ENCODE measurements at regions not wholly inside any gene's neighbourhood (a gene's known extent, or its start where the extent isn't known, plus 50 kb on each side); places are given as distances from the start of the nearest gene placed in this dataset.

DNA sequence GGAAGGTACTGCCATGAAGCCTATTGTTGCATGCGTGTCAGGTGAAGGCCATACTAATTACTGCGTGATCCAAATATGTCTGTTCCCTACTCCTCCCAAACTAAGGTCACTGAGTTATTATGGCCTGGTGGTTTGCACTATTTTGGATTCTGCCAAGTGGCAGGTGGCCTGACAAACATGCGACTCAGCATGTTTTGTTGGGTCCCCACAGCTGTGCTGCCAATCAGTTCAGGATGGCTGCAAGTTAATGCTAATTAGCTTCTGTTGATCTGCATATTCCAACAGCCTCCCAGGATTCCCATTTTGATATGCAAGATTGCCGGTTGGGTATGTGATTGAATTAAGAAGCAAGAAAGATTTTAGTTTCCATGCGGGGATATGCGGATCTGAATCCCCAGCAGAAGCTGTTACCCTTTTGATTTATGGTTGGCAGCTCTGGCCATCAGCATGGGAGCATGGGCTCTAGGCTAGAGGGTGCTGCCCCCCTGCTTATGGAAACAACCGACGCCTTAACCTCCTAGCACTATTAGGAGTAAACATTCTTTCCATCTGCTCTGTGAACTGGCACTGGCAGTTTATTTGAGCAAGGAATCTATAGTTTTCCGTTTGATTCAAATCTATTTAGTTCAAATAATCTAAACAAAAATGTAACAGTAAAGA, 429.8 kb upstream of the C1orf87 start (continued):
- TF ChIP-seq TEAD1 (CRISPR knock-in tag; IDR thresholded peaks at IDR 0.05) (no peak), ATF6 (CRISPR knock-in tag; IDR thresholded peaks at IDR 0.05) (no peak), SMAD3 (CRISPR knock-in tag; IDR thresholded peaks at IDR 0.05; ENCODE audit: borderline replicate concordance) (no peak), ESRRA (CRISPR knock-in tag; IDR thresholded peaks at IDR 0.05; ENCODE audit: borderline replicate concordance) (no peak)
- TF ChIP-seq, protein P1, sequence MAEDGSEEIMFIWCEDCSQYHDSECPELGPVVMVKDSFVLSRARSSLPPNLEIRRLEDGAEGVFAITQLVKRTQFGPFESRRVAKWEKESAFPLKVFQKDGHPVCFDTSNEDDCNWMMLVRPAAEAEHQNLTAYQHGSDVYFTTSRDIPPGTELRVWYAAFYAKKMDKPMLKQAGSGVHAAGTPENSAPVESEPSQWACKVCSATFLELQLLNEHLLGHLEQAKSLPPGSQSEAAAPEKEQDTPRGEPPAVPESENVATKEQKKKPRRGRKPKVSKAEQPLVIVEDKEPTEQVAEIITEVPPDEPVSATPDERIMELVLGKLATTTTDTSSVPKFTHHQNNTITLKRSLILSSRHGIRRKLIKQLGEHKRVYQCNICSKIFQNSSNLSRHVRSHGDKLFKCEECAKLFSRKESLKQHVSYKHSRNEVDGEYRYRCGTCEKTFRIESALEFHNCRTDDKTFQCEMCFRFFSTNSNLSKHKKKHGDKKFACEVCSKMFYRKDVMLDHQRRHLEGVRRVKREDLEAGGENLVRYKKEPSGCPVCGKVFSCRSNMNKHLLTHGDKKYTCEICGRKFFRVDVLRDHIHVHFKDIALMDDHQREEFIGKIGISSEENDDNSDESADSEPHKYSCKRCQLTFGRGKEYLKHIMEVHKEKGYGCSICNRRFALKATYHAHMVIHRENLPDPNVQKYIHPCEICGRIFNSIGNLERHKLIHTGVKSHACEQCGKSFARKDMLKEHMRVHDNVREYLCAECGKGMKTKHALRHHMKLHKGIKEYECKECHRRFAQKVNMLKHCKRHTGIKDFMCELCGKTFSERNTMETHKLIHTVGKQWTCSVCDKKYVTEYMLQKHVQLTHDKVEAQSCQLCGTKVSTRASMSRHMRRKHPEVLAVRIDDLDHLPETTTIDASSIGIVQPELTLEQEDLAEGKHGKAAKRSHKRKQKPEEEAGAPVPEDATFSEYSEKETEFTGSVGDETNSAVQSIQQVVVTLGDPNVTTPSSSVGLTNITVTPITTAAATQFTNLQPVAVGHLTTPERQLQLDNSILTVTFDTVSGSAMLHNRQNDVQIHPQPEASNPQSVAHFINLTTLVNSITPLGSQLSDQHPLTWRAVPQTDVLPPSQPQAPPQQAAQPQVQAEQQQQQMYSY (CRISPR knock-in tag; IDR thresholded peaks at IDR 0.05), result no peak

DNA sequence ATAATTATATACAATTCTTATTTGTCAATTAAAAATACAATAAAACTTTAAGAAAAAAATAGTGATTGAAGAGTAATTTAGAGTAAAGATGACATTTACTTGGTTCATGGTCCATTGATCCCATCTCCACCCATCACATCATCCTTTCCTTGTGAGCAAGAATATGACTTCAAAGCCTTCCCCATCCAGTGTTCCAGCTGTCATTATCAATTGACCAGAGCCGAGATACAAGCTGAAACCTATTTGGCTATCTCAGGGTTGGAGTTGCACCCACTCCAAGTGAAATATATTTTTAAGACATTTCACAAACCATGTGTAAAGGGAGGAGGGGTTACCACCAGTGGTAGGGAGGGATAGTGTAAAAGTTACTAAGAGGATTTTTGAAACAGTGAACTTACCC, 428.9 kb upstream of the C1orf87 start:
- peaks cover 17% of the 10 kb centered on the region for H3K9me3 Mint-ChIP-seq
- no peak for DNase-seq (ENCODE audit: low spot score)
- H3K27ac Mint-ChIP-seq, result no peak overlapping the region
- H3K27me3 Mint-ChIP-seq (ENCODE audit: low read depth), result no peaks in the 10 kb centered on the region
- peaks cover 12% of the 10 kb centered on the region for H3K4me1 Mint-ChIP-seq
- CTCF ChIA-PET, result no interaction called here
- peaks cover 4% of the 10 kb centered on the region for H3K36me3 Mint-ChIP-seq
- no peak overlapping the region for H3K4me3 Mint-ChIP-seq
- POLR2A ChIA-PET, result no interaction called here
- no peak for ATAC-seq
- TF ChIP-seq, protein P2, sequence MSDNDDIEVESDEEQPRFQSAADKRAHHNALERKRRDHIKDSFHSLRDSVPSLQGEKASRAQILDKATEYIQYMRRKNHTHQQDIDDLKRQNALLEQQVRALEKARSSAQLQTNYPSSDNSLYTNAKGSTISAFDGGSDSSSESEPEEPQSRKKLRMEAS (CRISPR knock-in tag; IDR thresholded peaks at IDR 0.05), result no peak
- TF ChIP-seq, protein P3, sequence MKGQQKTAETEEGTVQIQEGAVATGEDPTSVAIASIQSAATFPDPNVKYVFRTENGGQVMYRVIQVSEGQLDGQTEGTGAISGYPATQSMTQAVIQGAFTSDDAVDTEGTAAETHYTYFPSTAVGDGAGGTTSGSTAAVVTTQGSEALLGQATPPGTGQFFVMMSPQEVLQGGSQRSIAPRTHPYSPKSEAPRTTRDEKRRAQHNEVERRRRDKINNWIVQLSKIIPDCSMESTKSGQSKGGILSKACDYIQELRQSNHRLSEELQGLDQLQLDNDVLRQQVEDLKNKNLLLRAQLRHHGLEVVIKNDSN (CRISPR knock-in tag; IDR thresholded peaks at IDR 0.05), result no peak
- no peak for TF ChIP-seq NR3C1 (CRISPR knock-in tag; conservative IDR thresholded peaks at IDR 0.05; ENCODE audit: low read depth)
- TF ChIP-seq, protein P4, sequence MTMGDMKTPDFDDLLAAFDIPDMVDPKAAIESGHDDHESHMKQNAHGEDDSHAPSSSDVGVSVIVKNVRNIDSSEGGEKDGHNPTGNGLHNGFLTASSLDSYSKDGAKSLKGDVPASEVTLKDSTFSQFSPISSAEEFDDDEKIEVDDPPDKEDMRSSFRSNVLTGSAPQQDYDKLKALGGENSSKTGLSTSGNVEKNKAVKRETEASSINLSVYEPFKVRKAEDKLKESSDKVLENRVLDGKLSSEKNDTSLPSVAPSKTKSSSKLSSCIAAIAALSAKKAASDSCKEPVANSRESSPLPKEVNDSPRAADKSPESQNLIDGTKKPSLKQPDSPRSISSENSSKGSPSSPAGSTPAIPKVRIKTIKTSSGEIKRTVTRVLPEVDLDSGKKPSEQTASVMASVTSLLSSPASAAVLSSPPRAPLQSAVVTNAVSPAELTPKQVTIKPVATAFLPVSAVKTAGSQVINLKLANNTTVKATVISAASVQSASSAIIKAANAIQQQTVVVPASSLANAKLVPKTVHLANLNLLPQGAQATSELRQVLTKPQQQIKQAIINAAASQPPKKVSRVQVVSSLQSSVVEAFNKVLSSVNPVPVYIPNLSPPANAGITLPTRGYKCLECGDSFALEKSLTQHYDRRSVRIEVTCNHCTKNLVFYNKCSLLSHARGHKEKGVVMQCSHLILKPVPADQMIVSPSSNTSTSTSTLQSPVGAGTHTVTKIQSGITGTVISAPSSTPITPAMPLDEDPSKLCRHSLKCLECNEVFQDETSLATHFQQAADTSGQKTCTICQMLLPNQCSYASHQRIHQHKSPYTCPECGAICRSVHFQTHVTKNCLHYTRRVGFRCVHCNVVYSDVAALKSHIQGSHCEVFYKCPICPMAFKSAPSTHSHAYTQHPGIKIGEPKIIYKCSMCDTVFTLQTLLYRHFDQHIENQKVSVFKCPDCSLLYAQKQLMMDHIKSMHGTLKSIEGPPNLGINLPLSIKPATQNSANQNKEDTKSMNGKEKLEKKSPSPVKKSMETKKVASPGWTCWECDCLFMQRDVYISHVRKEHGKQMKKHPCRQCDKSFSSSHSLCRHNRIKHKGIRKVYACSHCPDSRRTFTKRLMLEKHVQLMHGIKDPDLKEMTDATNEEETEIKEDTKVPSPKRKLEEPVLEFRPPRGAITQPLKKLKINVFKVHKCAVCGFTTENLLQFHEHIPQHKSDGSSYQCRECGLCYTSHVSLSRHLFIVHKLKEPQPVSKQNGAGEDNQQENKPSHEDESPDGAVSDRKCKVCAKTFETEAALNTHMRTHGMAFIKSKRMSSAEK (CRISPR knock-in tag; IDR thresholded peaks at IDR 0.05; ENCODE audit: borderline replicate concordance), result no peak
- no peak for TF ChIP-seq NFATC4 (CRISPR knock-in tag; IDR thresholded peaks at IDR 0.05)
- TF ChIP-seq, protein P5, sequence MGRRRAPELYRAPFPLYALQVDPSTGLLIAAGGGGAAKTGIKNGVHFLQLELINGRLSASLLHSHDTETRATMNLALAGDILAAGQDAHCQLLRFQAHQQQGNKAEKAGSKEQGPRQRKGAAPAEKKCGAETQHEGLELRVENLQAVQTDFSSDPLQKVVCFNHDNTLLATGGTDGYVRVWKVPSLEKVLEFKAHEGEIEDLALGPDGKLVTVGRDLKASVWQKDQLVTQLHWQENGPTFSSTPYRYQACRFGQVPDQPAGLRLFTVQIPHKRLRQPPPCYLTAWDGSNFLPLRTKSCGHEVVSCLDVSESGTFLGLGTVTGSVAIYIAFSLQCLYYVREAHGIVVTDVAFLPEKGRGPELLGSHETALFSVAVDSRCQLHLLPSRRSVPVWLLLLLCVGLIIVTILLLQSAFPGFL (CRISPR knock-in tag; IDR thresholded peaks at IDR 0.05; ENCODE audit: borderline replicate concordance), result no peak
- no peak for TF ChIP-seq ERG (CRISPR knock-in tag; IDR thresholded peaks at IDR 0.05)
- TF ChIP-seq KAT7 (CRISPR knock-in tag; IDR thresholded peaks at IDR 0.05; ENCODE audit: borderline replicate concordance), result no peak
- TF ChIP-seq ZNF423 (CRISPR knock-in tag; IDR thresholded peaks at IDR 0.05), result no peak
- TF ChIP-seq ZNF219 (CRISPR knock-in tag; IDR thresholded peaks at IDR 0.05; ENCODE audit: borderline replicate concordance), result no peak
- no peak for TF ChIP-seq SMAD4 (CRISPR knock-in tag; IDR thresholded peaks at IDR 0.05)
- no peak for TF ChIP-seq EMX1 (CRISPR knock-in tag; IDR thresholded peaks at IDR 0.05)
- TF ChIP-seq AR (CRISPR knock-in tag; IDR thresholded peaks at IDR 0.05), result no peak
- TF ChIP-seq ZNF138 (CRISPR knock-in tag; conservative IDR thresholded peaks at IDR 0.05), result no peak
